Astrocyte (in vitro differentiated cells and primary cell): ENCODE measurements at regions not wholly inside any gene's neighbourhood (a gene's known extent, or its start where the extent isn't known, plus 50 kb on each side); places are given as distances from the start of the nearest gene placed in this dataset.
A peak's percentile ranks its signal among the peaks of the same experiment; 100 is the strongest.

ENCODE experiments used
- DNase-seq: peaks from one replicate; pipeline ENCODE4 v3.0.0-alpha.2; 2010; ENCODE audit warnings: low read depth
- FAIRE-seq: peaks from 2 replicates; lab custom pipeline; 2011; peaks lifted over from hg19 to GRCh38; lab: Jason Lieb, UNC
- H2AFZ ChIP-seq: 2 replicates; pipeline ENCODE4 v1.6.0; 2012; ENCODE audit warnings: low read depth, low read length, inconsistent platforms
- H3K27ac ChIP-seq: 2 replicates; pipeline ENCODE4 v1.5.1; 2011; ENCODE audit warnings: low read depth, low read length, inconsistent platforms
- H3K27me3 ChIP-seq: 2 replicates; pipeline ENCODE4 v1.6.0; 2011; ENCODE audit warnings: low read length, inconsistent platforms; ENCODE audit not compliant: insufficient read depth
- H3K36me3 ChIP-seq: 2 replicates; pipeline ENCODE4 v1.5.1; 2011; ENCODE audit warnings: low read length, inconsistent platforms; ENCODE audit not compliant: insufficient read depth
- H3K4me1 ChIP-seq: 2 replicates; pipeline ENCODE4 v1.5.1; 2011; ENCODE audit warnings: low read length, inconsistent platforms; ENCODE audit not compliant: insufficient read depth
- H3K4me2 ChIP-seq: 2 replicates; pipeline ENCODE4 v1.6.0; 2012; ENCODE audit warnings: low read length, inconsistent platforms
- H3K4me3 ChIP-seq: 2 replicates; pipeline ENCODE4 v1.5.1; 2011; ENCODE audit warnings: low read depth, mild to moderate bottlenecking, low read length, inconsistent platforms; ENCODE audit not compliant: insufficient read depth
- H3K79me2 ChIP-seq: 2 replicates; pipeline ENCODE4 v1.6.0; 2012; ENCODE audit warnings: mild to moderate bottlenecking, low read length, inconsistent platforms; ENCODE audit not compliant: insufficient read depth
- H3K9ac ChIP-seq: 2 replicates; pipeline ENCODE4 v1.6.0; 2012; ENCODE audit warnings: mild to moderate bottlenecking, low read length, inconsistent platforms
- H3K9me3 ChIP-seq: 2 replicates; pipeline ENCODE4 v1.5.1; 2012; ENCODE audit warnings: low read depth, mild to moderate bottlenecking, low read length, inconsistent platforms; ENCODE audit not compliant: insufficient read depth
- H4K20me1 ChIP-seq: 2 replicates; pipeline ENCODE4 v1.6.0; 2012; ENCODE audit warnings: low read length, inconsistent platforms; ENCODE audit not compliant: insufficient read depth
- H3K27ac Mint-ChIP-seq: one replicate; pipeline ENCODE4 v1.8.0; 2021; ENCODE audit warnings: mild to moderate bottlenecking, mixed read lengths; ENCODE audit not compliant: unreplicated experiment
- H3K27me3 Mint-ChIP-seq: one replicate; pipeline ENCODE4 v1.8.0; 2021; ENCODE audit warnings: low read depth, mixed read lengths; ENCODE audit not compliant: unreplicated experiment
- H3K36me3 Mint-ChIP-seq: one replicate; pipeline ENCODE4 v1.8.0; 2021; ENCODE audit warnings: low read depth, mixed read lengths; ENCODE audit not compliant: unreplicated experiment
- H3K4me1 Mint-ChIP-seq: one replicate; pipeline ENCODE4 v1.8.0; 2021; ENCODE audit warnings: low read depth, mixed read lengths; ENCODE audit not compliant: unreplicated experiment
- H3K4me3 Mint-ChIP-seq: one replicate; pipeline ENCODE4 v1.8.0; 2021; ENCODE audit warnings: mild to moderate bottlenecking, moderate library complexity, mixed read lengths; ENCODE audit not compliant: unreplicated experiment
- H3K9me3 Mint-ChIP-seq: one replicate; pipeline ENCODE4 v1.8.0; 2021; ENCODE audit warnings: mild to moderate bottlenecking, mixed read lengths; ENCODE audit not compliant: unreplicated experiment
- EZH2 ChIP-seq: IDR thresholded peaks from 2 replicates; pipeline ENCODE4 v1.6.1; 2012; ENCODE audit warnings: mild to moderate bottlenecking, low read length, inconsistent platforms; ENCODE audit not compliant: insufficient read depth
- TF ChIP-seq, protein P1 (sequence below): IDR thresholded peaks from 2 replicates; pipeline ENCODE4 v1.5.1; 2011; ENCODE audit warnings: low read depth, mild to moderate bottlenecking, inconsistent platforms, low read length, moderate library complexity; ENCODE audit not compliant: insufficient read depth

DNA sequence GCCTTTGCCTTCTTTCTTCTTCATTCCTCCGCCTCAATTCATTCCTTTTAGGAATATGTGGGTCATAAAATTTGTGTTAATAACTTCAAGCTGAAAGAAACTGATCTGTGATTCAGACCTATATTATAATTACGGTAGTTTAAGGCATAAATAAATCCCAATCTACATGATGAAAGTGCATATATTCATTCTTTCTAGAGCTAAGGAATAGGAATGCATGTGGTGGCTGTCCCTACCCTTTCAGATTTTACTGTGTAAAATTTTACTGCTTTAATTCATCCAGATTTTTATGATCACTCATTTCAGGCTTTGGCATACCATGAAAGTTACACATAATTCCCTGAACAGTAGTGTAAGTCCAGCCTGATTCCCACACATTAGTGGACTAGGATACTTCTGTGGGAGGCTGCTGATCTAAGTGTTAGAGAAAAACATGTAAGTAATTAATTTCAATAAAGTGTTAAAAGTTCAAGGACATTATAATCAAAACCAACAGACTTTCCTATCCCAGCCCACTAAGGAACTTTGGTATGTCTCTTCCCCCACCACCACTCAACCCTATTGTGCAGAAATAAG is 83.1 kb downstream of the HINT1 start:
- H2AFZ ChIP-seq = no peak overlapping the region

DNA sequence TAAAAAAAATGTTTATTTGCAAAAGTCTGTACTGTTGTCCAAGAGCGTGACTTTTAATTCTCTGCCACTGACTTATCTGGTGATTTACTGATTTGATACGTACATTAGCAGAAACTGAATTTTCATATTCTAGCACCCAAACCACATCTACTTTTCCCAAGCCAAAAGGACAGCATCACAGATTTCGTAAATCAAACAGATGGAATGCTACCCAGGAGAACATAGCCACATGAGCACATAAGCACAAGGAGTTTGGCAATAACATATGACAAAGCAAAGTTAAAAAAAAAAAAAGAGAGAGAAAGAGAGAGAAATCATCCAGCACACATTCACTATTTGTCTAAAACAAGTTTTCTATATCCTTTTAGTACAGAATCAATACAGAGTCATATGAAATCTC is 83.7 kb downstream of the HINT1 start:
- TF ChIP-seq, protein P1, sequence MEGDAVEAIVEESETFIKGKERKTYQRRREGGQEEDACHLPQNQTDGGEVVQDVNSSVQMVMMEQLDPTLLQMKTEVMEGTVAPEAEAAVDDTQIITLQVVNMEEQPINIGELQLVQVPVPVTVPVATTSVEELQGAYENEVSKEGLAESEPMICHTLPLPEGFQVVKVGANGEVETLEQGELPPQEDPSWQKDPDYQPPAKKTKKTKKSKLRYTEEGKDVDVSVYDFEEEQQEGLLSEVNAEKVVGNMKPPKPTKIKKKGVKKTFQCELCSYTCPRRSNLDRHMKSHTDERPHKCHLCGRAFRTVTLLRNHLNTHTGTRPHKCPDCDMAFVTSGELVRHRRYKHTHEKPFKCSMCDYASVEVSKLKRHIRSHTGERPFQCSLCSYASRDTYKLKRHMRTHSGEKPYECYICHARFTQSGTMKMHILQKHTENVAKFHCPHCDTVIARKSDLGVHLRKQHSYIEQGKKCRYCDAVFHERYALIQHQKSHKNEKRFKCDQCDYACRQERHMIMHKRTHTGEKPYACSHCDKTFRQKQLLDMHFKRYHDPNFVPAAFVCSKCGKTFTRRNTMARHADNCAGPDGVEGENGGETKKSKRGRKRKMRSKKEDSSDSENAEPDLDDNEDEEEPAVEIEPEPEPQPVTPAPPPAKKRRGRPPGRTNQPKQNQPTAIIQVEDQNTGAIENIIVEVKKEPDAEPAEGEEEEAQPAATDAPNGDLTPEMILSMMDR = no peak
- TF ChIP-seq EZH2 = no peak
- Mint-ChIP-seq H3K9me3 (peaks cover 4% of the 10 kb centered on the region), H3K27ac (no peak overlapping the region), H3K4me3 (no peak overlapping the region), H3K4me1 (no peaks in the 10 kb centered on the region), H3K36me3 (no peaks in the 10 kb centered on the region), H3K27me3 (no peaks in the 10 kb centered on the region)
- Histone ChIP-seq H3K9ac (no peak overlapping the region), H3K27me3 (no peaks in the 10 kb centered on the region), H2AFZ (no peak overlapping the region), H3K9me3 (no peaks in the 10 kb centered on the region), H4K20me1 (no peaks in the 10 kb centered on the region), H3K4me3 (no peak overlapping the region), H3K79me2 (no peaks in the 10 kb centered on the region), H3K36me3 (no peaks in the 10 kb centered on the region), H3K4me1 (no peaks in the 10 kb centered on the region), H3K27ac (no peak overlapping the region), H3K4me2 (no peak overlapping the region)
- FAIRE-seq (peak; percentile 20), DNase-seq (no peak)

More for the DNA sequence above, 83.1 kb downstream of the HINT1 start:
- FAIRE-seq = no peak
- Histone ChIP-seq H3K4me1 (no peaks in the 10 kb centered on the region), H3K36me3 (no peaks in the 10 kb centered on the region), H3K9me3 (no peaks in the 10 kb centered on the region), H4K20me1 (no peaks in the 10 kb centered on the region), H3K27me3 (no peaks in the 10 kb centered on the region), H3K4me2 (no peak overlapping the region), H3K27ac (no peak overlapping the region), H3K79me2 (no peaks in the 10 kb centered on the region), H3K4me3 (no peak overlapping the region), H3K9ac (no peak overlapping the region)
- Mint-ChIP-seq H3K4me1 (no peaks in the 10 kb centered on the region), H3K27ac (no peak overlapping the region), H3K9me3 (peaks cover 8% of the 10 kb centered on the region), H3K4me3 (no peak overlapping the region), H3K36me3 (no peaks in the 10 kb centered on the region), H3K27me3 (no peaks in the 10 kb centered on the region)
- DNase-seq = peak; percentile 10
- TF ChIP-seq EZH2 = no peak
- TF ChIP-seq, protein P1 = no peak

DNA sequence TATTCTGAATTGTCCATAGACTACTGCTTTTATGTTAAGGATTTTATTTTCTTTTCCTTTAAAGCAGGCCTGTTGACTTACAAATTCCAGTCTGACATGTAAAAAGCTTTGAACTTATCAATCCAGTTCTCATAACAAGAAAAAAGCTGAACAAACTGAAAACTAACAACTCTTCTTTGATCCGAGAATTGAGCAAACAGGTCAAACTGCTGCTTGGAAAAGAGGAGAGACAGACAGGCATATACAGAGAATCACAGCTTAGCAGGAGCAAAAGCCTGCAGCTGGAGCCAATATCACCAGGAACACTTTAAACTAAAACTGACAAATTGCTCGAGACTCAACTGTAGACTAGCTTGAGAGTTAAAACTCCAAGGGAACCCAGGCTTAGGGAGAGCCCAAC is 85.8 kb downstream of the HINT1 start:
- H3K36me3 ChIP-seq = no peaks in the 10 kb centered on the region
- no peak overlapping the region for H3K4me2 ChIP-seq
- H3K79me2 ChIP-seq = no peaks in the 10 kb centered on the region
- Mint-ChIP-seq H3K27ac (no peak overlapping the region), H3K27me3 (no peaks in the 10 kb centered on the region), H3K9me3 (no peaks in the 10 kb centered on the region), H3K4me3 (no peak overlapping the region), H3K36me3 (no peaks in the 10 kb centered on the region), H3K4me1 (no peaks in the 10 kb centered on the region)
- no peak for FAIRE-seq
- H3K4me3 ChIP-seq = no peak overlapping the region
- H3K27me3 ChIP-seq = no peaks in the 10 kb centered on the region
- H3K9me3 ChIP-seq = no peaks in the 10 kb centered on the region
- no peak overlapping the region for H2AFZ ChIP-seq
- DNase-seq = no peak
- no peak for TF ChIP-seq EZH2
- TF ChIP-seq, protein P1 = no peak
- H3K9ac ChIP-seq = no peak overlapping the region
- H3K27ac ChIP-seq = no peak overlapping the region
- H3K4me1 ChIP-seq = no peaks in the 10 kb centered on the region
- no peaks in the 10 kb centered on the region for H4K20me1 ChIP-seq
